ENCODE measurements at regions not wholly inside any gene's neighbourhood (a gene's known extent, or its start where the extent isn't known, plus 50 kb on each side); places are given as distances from the start of the nearest gene placed in this dataset.
"Not testable (repeated sequence)": the region's sequence is repeated elsewhere in the genome, so short reads cannot be mapped to it uniquely, and the experiment has no call there.

GRCh38 chr2:3117650-3118216 lies 259.9 kb downstream of the EIPR1 start:
- H3K4me3 ChIP-seq (ENCODE audit: low read depth, low read length), result no peak overlapping the region
- DNase-seq (ENCODE audit: low read depth), result no peak

- H3K4me3 ChIP-seq (ENCODE audit: low read depth, low read length), result no peak overlapping the region
- DNase-seq (ENCODE audit: low read depth), result no peak
Measured at GRCh38 chr2:3116371-3116770, 261.2 kb downstream of the EIPR1 start.

- H3K4me3 ChIP-seq (ENCODE audit: low read depth, low read length), result no peak overlapping the region
- no peak for DNase-seq (ENCODE audit: low read depth)
Measured at GRCh38 chr2:3115301-3116042, 262.1 kb downstream of the EIPR1 start.

GRCh38 chr2:3114406-3115185 lies 263.0 kb downstream of the EIPR1 start:
- DNase-seq (ENCODE audit: low read depth), result no peak
- no peak overlapping the region for H3K4me3 ChIP-seq (ENCODE audit: low read depth, low read length)

GRCh38 chr2:3113769-3114168 lies 263.8 kb downstream of the EIPR1 start:
- DNase-seq (ENCODE audit: low read depth), result no peak
- no peak overlapping the region for H3K4me3 ChIP-seq (ENCODE audit: low read depth, low read length)

- no peak overlapping the region for H3K4me3 ChIP-seq (ENCODE audit: low read depth, low read length)
Measured at GRCh38 chr2:3113122-3113521, 264.5 kb downstream of the EIPR1 start.

GRCh38 chr2:3112553-3112952 lies 265.1 kb downstream of the EIPR1 start:
- no peak for DNase-seq (ENCODE audit: low read depth)
- H3K4me3 ChIP-seq (ENCODE audit: low read depth, low read length), result no peak overlapping the region

More at GRCh38 chr2:3113122-3113521, 264.5 kb downstream of the EIPR1 start:
- no peak for DNase-seq (ENCODE audit: low read depth)

- H3K4me3 ChIP-seq (ENCODE audit: low read depth, low read length), result no peak overlapping the region
- no peak for DNase-seq (ENCODE audit: low read depth)
Measured at GRCh38 chr2:3112131-3112530, 265.5 kb downstream of the EIPR1 start.

- no peak for DNase-seq (ENCODE audit: low read depth)
- no peak overlapping the region for H3K4me3 ChIP-seq (ENCODE audit: low read depth, low read length)
Measured at GRCh38 chr2:3110994-3111666, 266.5 kb downstream of the EIPR1 start.

GRCh38 chr2:3110555-3110954 lies 267.1 kb downstream of the EIPR1 start:
- no peak for DNase-seq (ENCODE audit: low read depth)
- H3K4me3 ChIP-seq (ENCODE audit: low read depth, low read length), result no peak overlapping the region

- no peak for DNase-seq (ENCODE audit: low read depth)
Measured at GRCh38 chr2:3108710-3109702, 268.6 kb downstream of the EIPR1 start.

GRCh38 chr2:3108105-3108504 lies 269.5 kb downstream of the EIPR1 start:
- no peak overlapping the region for H3K4me3 ChIP-seq (ENCODE audit: low read depth, low read length)
- DNase-seq (ENCODE audit: low read depth), result no peak

More at GRCh38 chr2:3108710-3109702, 268.6 kb downstream of the EIPR1 start:
- H3K4me3 ChIP-seq (ENCODE audit: low read depth, low read length), result no peak overlapping the region

- H3K4me3 ChIP-seq (ENCODE audit: low read depth, low read length), result no peak overlapping the region
Measured at GRCh38 chr2:3107567-3107966, 270.1 kb downstream of the EIPR1 start.

GRCh38 chr2:3105814-3106569 lies 271.6 kb downstream of the EIPR1 start:
- no peak overlapping the region for H3K4me3 ChIP-seq (ENCODE audit: low read depth, low read length)
- DNase-seq (ENCODE audit: low read depth), result no peak

More at GRCh38 chr2:3107567-3107966, 270.1 kb downstream of the EIPR1 start:
- DNase-seq (ENCODE audit: low read depth), result no peak

GRCh38 chr2:3104958-3105813 lies 272.4 kb downstream of the EIPR1 start:
- DNase-seq (ENCODE audit: low read depth); H3K4me3 ChIP-seq (ENCODE audit: low read depth, low read length): not testable (repeated sequence)

- no peak for DNase-seq (ENCODE audit: low read depth)
- H3K4me3 ChIP-seq (ENCODE audit: low read depth, low read length), result no peak overlapping the region
Measured at GRCh38 chr2:3104261-3104660, 273.4 kb downstream of the EIPR1 start.

GRCh38 chr2:3102922-3103569 lies 274.6 kb downstream of the EIPR1 start:
- no peak overlapping the region for H3K4me3 ChIP-seq (ENCODE audit: low read depth, low read length)
- no peak for DNase-seq (ENCODE audit: low read depth)
